WTC11 (cell line): ENCODE measurements at regions not wholly inside any gene's neighbourhood (a gene's known extent, or its start where the extent isn't known, plus 50 kb on each side); places are given as distances from the start of the nearest gene placed in this dataset.
"Not testable (repeated sequence)": the region's sequence is repeated elsewhere in the genome, so short reads cannot be mapped to it uniquely, and the experiment has no call there.

Source experiments
- ATAC-seq: fragments of 200-7000 bp; cut with Tn5 transposase; 2 replicates; pipeline ENCODE4 v1.10.0; 2021; ENCODE audit warnings: mild to moderate bottlenecking, moderate library complexity
- CTCF ChIA-PET: fragments of 300-600 bp; sonication (Branson Sonifier 250); formaldehyde crosslinking; loops from one replicate; lab custom pipeline; 2021; ENCODE audit warnings: antibody characterized with exemption; lab: Charles Lee
- POLR2A ChIA-PET: fragments of 350-600 bp; sonication (Branson Sonifier 250); formaldehyde crosslinking; loops from one replicate; lab custom pipeline; 2021; ENCODE audit warnings: antibody characterized with exemption; lab: Charles Lee
- DNase-seq: peaks from one replicate; pipeline ENCODE4 v3.0.0; 2021; ENCODE audit warnings: low spot score
- H3K27ac Mint-ChIP-seq: 2 replicates; pipeline ENCODE4 v1.8.0; 2021; ENCODE audit warnings: mixed read lengths
- H3K27me3 Mint-ChIP-seq: 2 replicates; pipeline ENCODE4 v1.8.0; 2021; ENCODE audit warnings: low read depth, mild to moderate bottlenecking, moderate library complexity, mixed read lengths
- H3K36me3 Mint-ChIP-seq: 2 replicates; pipeline ENCODE4 v1.8.0; 2021; ENCODE audit warnings: mixed read lengths
- H3K4me1 Mint-ChIP-seq: 2 replicates; pipeline ENCODE4 v1.8.0; 2022; ENCODE audit warnings: mixed read lengths
- H3K4me3 Mint-ChIP-seq: 2 replicates; pipeline ENCODE4 v1.8.0; 2021; ENCODE audit warnings: mild to moderate bottlenecking, moderate library complexity, mixed read lengths
- H3K9me3 Mint-ChIP-seq: 2 replicates; pipeline ENCODE4 v1.8.0; 2021; ENCODE audit warnings: mixed read lengths
- AFF4 ChIP-seq: sonication (generic); formaldehyde crosslinking; IDR thresholded peaks from 2 replicates; pipeline ENCODE4 v1.8.1; 2023; ENCODE audit warnings: mild to moderate bottlenecking, missing genetic modification reagents, borderline replicate concordance
- ATF1 ChIP-seq: sonication (generic); formaldehyde crosslinking; IDR thresholded peaks from 2 replicates; pipeline ENCODE4 v1.8.1; 2023; ENCODE audit warnings: mild to moderate bottlenecking, moderate library complexity, missing genetic modification reagents
- CREB1 ChIP-seq: sonication (generic); formaldehyde crosslinking; IDR thresholded peaks from 2 replicates; pipeline ENCODE4 v1.8.0; 2023; ENCODE audit warnings: mild to moderate bottlenecking, missing genetic modification reagents
- CTCF ChIP-seq: fragments of 200-600 bp; IDR thresholded peaks from 2 replicates; pipeline ENCODE4 v1.8.0; 2022; ENCODE audit warnings: antibody characterized with exemption
- E2F1 ChIP-seq: sonication (generic); formaldehyde crosslinking; IDR thresholded peaks from 2 replicates; pipeline ENCODE4 v1.8.0; 2022; ENCODE audit warnings: mild to moderate bottlenecking, missing genetic modification reagents
- E2F4 ChIP-seq: sonication (generic); formaldehyde crosslinking; IDR thresholded peaks from 2 replicates; pipeline ENCODE4 v1.8.1; 2022; ENCODE audit warnings: low read depth, mild to moderate bottlenecking, moderate library complexity, missing genetic modification reagents, borderline replicate concordance
- EMX1 ChIP-seq: fragments of 250-450 bp; sonication (Bioruptor Pico); IDR thresholded peaks from 2 replicates; pipeline ENCODE4 v1.8.0; 2021; ENCODE audit warnings: mild to moderate bottlenecking
- ETV6 ChIP-seq: sonication (generic); formaldehyde crosslinking; IDR thresholded peaks from 2 replicates; pipeline ENCODE4 v1.8.1; 2022; ENCODE audit warnings: mild to moderate bottlenecking, missing genetic modification reagents
- GTF2I ChIP-seq: fragments of 250-450 bp; sonication (Bioruptor Pico); conservative IDR thresholded peaks from 2 replicates; pipeline ENCODE4 v1.4.0; 2021; ENCODE audit warnings: mild to moderate bottlenecking
- HMGA2 ChIP-seq: fragments of 250-450 bp; sonication (Bioruptor Pico); IDR thresholded peaks from 2 replicates; pipeline ENCODE4 v1.4.0; 2021; ENCODE audit warnings: mild to moderate bottlenecking, moderate library complexity
- JUN ChIP-seq: sonication (generic); formaldehyde crosslinking; IDR thresholded peaks from 2 replicates; pipeline ENCODE4 v1.8.0; 2023; ENCODE audit warnings: mild to moderate bottlenecking, missing genetic modification reagents
- NFE2L1 ChIP-seq: sonication (generic); formaldehyde crosslinking; IDR thresholded peaks from 2 replicates; pipeline ENCODE4 v1.8.1; 2023; ENCODE audit warnings: missing genetic modification reagents
- RORB ChIP-seq: fragments of 250-450 bp; sonication (Bioruptor Pico); IDR thresholded peaks from 2 replicates; pipeline ENCODE4 v1.9.0; 2021; ENCODE audit warnings: mild to moderate bottlenecking
- SOX15 ChIP-seq: fragments of 250-450 bp; sonication (Bioruptor Pico); IDR thresholded peaks from 2 replicates; pipeline ENCODE4 v1.9.0; 2021; ENCODE audit warnings: mild to moderate bottlenecking
- USF2 ChIP-seq: sonication (generic); formaldehyde crosslinking; IDR thresholded peaks from 2 replicates; pipeline ENCODE4 v1.8.1; 2023; ENCODE audit warnings: mild to moderate bottlenecking, missing genetic modification reagents, moderate library complexity
- ZNF396 ChIP-seq: fragments of 250-450 bp; sonication (Bioruptor Pico); IDR thresholded peaks from 2 replicates; pipeline ENCODE4 v1.8.0; 2021; ENCODE audit warnings: mild to moderate bottlenecking, moderate library complexity, borderline replicate concordance
- ZNF416 ChIP-seq: fragments of 250-450 bp; sonication (Bioruptor Pico); IDR thresholded peaks from 2 replicates; pipeline ENCODE4 v1.9.0; 2021; ENCODE audit warnings: mild to moderate bottlenecking, inconsistent platforms
- ZNF512 ChIP-seq: sonication (generic); formaldehyde crosslinking; IDR thresholded peaks from 2 replicates; pipeline ENCODE4 v1.8.1; 2022; ENCODE audit warnings: missing genetic modification reagents, borderline replicate concordance

GRCh38 chr10:78604721-78605120 is 464.0 kb upstream of the ZMIZ1 start:
- Mint-ChIP-seq H3K36me3 (peaks cover 3% of the 10 kb centered on the region; the same call in 1 of the 2 replicates), H3K27me3 (peaks cover 4% of the 10 kb centered on the region; the same call in 1 of the 2 replicates), H3K27ac (no peak overlapping the region), H3K9me3 (peaks cover 15% of the 10 kb centered on the region), H3K4me1 (no peaks in the 10 kb centered on the region), H3K4me3 (no peak overlapping the region)
- TF ChIP-seq E2F1 (CRISPR knock-in tag): no peak
- TF ChIP-seq JUN: no peak
- TF ChIP-seq ZNF416: no peak
- TF ChIP-seq CTCF: no peak
- TF ChIP-seq NFE2L1 (CRISPR knock-in tag): no peak
- no peak for TF ChIP-seq CREB1 (CRISPR knock-in tag)
- no peak for DNase-seq
- CTCF ChIA-PET: interaction anchor here (1.2 to 1.3 kb wide), 2 partner anchors 45 to 53 kb away, joined by 3 to 4 read pairs; no protein-coding TSS in a partner anchor
- POLR2A ChIA-PET: no interaction called here
- no peak for ATAC-seq

GRCh38 chr10:78605800-78606350 is 462.9 kb upstream of the ZMIZ1 start:
- TF ChIP-seq EMX1 (CRISPR knock-in tag): no peak
- TF ChIP-seq SOX15: no peak
- TF ChIP-seq ATF1 (CRISPR knock-in tag): no peak
- peak; percentile 91 for TF ChIP-seq HMGA2 (CRISPR knock-in tag)
- TF ChIP-seq GTF2I: no peak
- no peak for TF ChIP-seq RORB (CRISPR knock-in tag)
- TF ChIP-seq USF2 (CRISPR knock-in tag): no peak
- Mint-ChIP-seq H3K9me3 (peaks cover 22% of the 10 kb centered on the region), H3K27ac (no peak overlapping the region), H3K4me3 (no peak overlapping the region), H3K27me3 (no peaks in the 10 kb centered on the region), H3K36me3 (peaks cover 3% of the 10 kb centered on the region; the same call in 1 of the 2 replicates), H3K4me1 (no peaks in the 10 kb centered on the region)
- POLR2A ChIA-PET: no interaction called here
- DNase-seq (no peak), ATAC-seq (no peak)
- CTCF ChIA-PET: interaction anchor here (0.9 to 1.3 kb wide), 4 partner anchors 46 to 346 kb away, joined by 3 to 8 read pairs (median 4); no protein-coding TSS in a partner anchor

- DNase-seq, H3K4me1 Mint-ChIP-seq, ATAC-seq, H3K4me3 Mint-ChIP-seq, H3K36me3 Mint-ChIP-seq, H3K27me3 Mint-ChIP-seq, POLR2A ChIA-PET, CTCF ChIA-PET, H3K27ac Mint-ChIP-seq: not testable (repeated sequence)
- peaks cover 22% of the 10 kb centered on the region for H3K9me3 Mint-ChIP-seq
Observed at GRCh38 chr10:78606766-78607165, 462.0 kb upstream of the ZMIZ1 start.

GRCh38 chr10:78609976-78610375 is 458.8 kb upstream of the ZMIZ1 start:
- DNase-seq: no peak
- ChIA-PET POLR2A (no interaction called here), CTCF (no interaction called here)
- no peaks in the 10 kb centered on the region for H3K4me1 Mint-ChIP-seq
- no peak overlapping the region for H3K27ac Mint-ChIP-seq
- peaks cover 4% of the 10 kb centered on the region for H3K27me3 Mint-ChIP-seq
- ATAC-seq: no peak
- peaks cover 3% of the 10 kb centered on the region; the same call in 1 of the 2 replicates for H3K36me3 Mint-ChIP-seq
- H3K4me3 Mint-ChIP-seq: no peak overlapping the region
- H3K9me3 Mint-ChIP-seq: peaks cover 22% of the 10 kb centered on the region
- TF ChIP-seq E2F4 (no peak), AFF4 (CRISPR knock-in tag) (no peak), ZNF512 (CRISPR knock-in tag) (no peak), ZNF396 (CRISPR knock-in tag) (no peak), ETV6 (CRISPR knock-in tag) (no peak)
